ENCODE measurements at regions not wholly inside any gene's neighbourhood (a gene's known extent, or its start where the extent isn't known, plus 50 kb on each side); places are given as distances from the start of the nearest gene placed in this dataset.
"Not testable (repeated sequence)": the region's sequence is repeated elsewhere in the genome, so short reads cannot be mapped to it uniquely, and the experiment has no call there.

- Histone ChIP-seq H3K4me3 (no peak overlapping the region), H3K9me3 (no peaks in the 10 kb centered on the region), H3K27ac (no peak overlapping the region), H3K4me1 (no peaks in the 10 kb centered on the region), H3K27me3 (no peaks in the 10 kb centered on the region), H3K36me3 (no peaks in the 10 kb centered on the region)
- in situ Hi-C loops (cut with MboI; ENCODE audit: low pct_ligation_motif_present in 1 of 4, low pct_unique_long_range_greater_than_20kb in 1 of 4, low sequenced_read_pairs in 3 of 4) (no loop called here), intact Hi-C loops (cut with DNase I; ENCODE audit: low total_unique reads) (no loop called here)
- WGBS, 2 donors (ENCODE audit: low coverage in 1 of 2) = 79 to 81% methylated on average over 2 to 3 of the region's 3 CpGs
- TF ChIP-seq POLR2AphosphoS5 (IDR thresholded peaks at IDR 0.05) (no peak), POLR2A (IDR thresholded peaks at IDR 0.05) (no peak), EP300 (IDR thresholded peaks at IDR 0.05; ENCODE audit: low read depth) (no peak), CTCF (IDR thresholded peaks at IDR 0.05) (no peak)
- no peak for DNase-seq
These were observed 574.6 kb downstream of the VGLL3 start for GRCh38 chr3:86416334-86416733.

- in situ Hi-C loops (cut with MboI; ENCODE audit: low pct_ligation_motif_present in 1 of 4, low pct_unique_long_range_greater_than_20kb in 1 of 4, low sequenced_read_pairs in 3 of 4) (no loop called here), intact Hi-C loops (cut with DNase I; ENCODE audit: low total_unique reads) (no loop called here)
- Histone ChIP-seq H3K27ac (no peak overlapping the region), H3K4me1 (no peaks in the 10 kb centered on the region), H3K4me3 (no peak overlapping the region), H3K27me3 (no peaks in the 10 kb centered on the region), H3K36me3 (no peaks in the 10 kb centered on the region), H3K9me3 (no peaks in the 10 kb centered on the region)
- DNase-seq = no peak
- WGBS, 2 donors (ENCODE audit: low coverage in 1 of 2) = 0 to 31% methylated on average over 1 to 2 of the region's 2 CpGs
- TF ChIP-seq POLR2AphosphoS5 (IDR thresholded peaks at IDR 0.05) = no peak
These were observed 577.3 kb downstream of the VGLL3 start for GRCh38 chr3:86413645-86414044.

GRCh38 chr3:86410587-86410986, 580.4 kb downstream of the VGLL3 start:
- Histone ChIP-seq H3K36me3 (no peaks in the 10 kb centered on the region), H3K27ac (no peak overlapping the region), H3K4me3 (no peak overlapping the region), H3K9me3 (no peaks in the 10 kb centered on the region), H3K4me1 (no peaks in the 10 kb centered on the region), H3K27me3 (no peaks in the 10 kb centered on the region)
- intact Hi-C loops (cut with DNase I; ENCODE audit: low total_unique reads) (no loop called here), in situ Hi-C loops (cut with MboI; ENCODE audit: low pct_ligation_motif_present in 1 of 4, low pct_unique_long_range_greater_than_20kb in 1 of 4, low sequenced_read_pairs in 3 of 4) (no loop called here)
- WGBS, 2 donors (ENCODE audit: low coverage in 1 of 2) = 36 to 42% methylated on average over 2 of the region's 2 CpGs
- no peak for DNase-seq
- no peak for TF ChIP-seq CTCF (IDR thresholded peaks at IDR 0.05)
- TF ChIP-seq EP300 (IDR thresholded peaks at IDR 0.05; ENCODE audit: low read depth) = no peak
- no peak for TF ChIP-seq POLR2AphosphoS5 (IDR thresholded peaks at IDR 0.05)
- TF ChIP-seq POLR2A (IDR thresholded peaks at IDR 0.05) = no peak

GRCh38 chr3:86389759-86390158, 601.2 kb downstream of the VGLL3 start:
- intact Hi-C loops (cut with DNase I; ENCODE audit: low total_unique reads); H3K4me1 ChIP-seq; H3K9me3 ChIP-seq; H3K27ac ChIP-seq; DNase-seq; H3K36me3 ChIP-seq; H3K27me3 ChIP-seq; H3K4me3 ChIP-seq; in situ Hi-C loops (cut with MboI; ENCODE audit: low pct_ligation_motif_present in 1 of 4, low pct_unique_long_range_greater_than_20kb in 1 of 4, low sequenced_read_pairs in 3 of 4): not testable (repeated sequence)
- WGBS, 2 donors (ENCODE audit: low coverage in 1 of 2) = 80% methylated on average over 5 of the region's 5 CpGs; no CpG with 5 or more reads in 1 of the 2 donors

GRCh38 chr3:86388820-86389219, 602.1 kb downstream of the VGLL3 start:
- Histone ChIP-seq H3K27ac (no peak overlapping the region), H3K9me3 (no peaks in the 10 kb centered on the region), H3K27me3 (no peaks in the 10 kb centered on the region), H3K4me3 (no peak overlapping the region), H3K4me1 (no peaks in the 10 kb centered on the region), H3K36me3 (no peaks in the 10 kb centered on the region)
- in situ Hi-C loops (cut with MboI; ENCODE audit: low pct_ligation_motif_present in 1 of 4, low pct_unique_long_range_greater_than_20kb in 1 of 4, low sequenced_read_pairs in 3 of 4) (no loop called here), intact Hi-C loops (cut with DNase I; ENCODE audit: low total_unique reads) (no loop called here)
- TF ChIP-seq POLR2AphosphoS5 (IDR thresholded peaks at IDR 0.05) (no peak), CTCF (IDR thresholded peaks at IDR 0.05) (no peak), POLR2A (IDR thresholded peaks at IDR 0.05) (no peak), EP300 (IDR thresholded peaks at IDR 0.05; ENCODE audit: low read depth) (no peak)
- DNase-seq = no peak
- WGBS, 2 donors (ENCODE audit: low coverage in 1 of 2) = 68 to 74% methylated on average over 4 of the region's 4 CpGs

Data from transverse colon (tissue), 4 donors.